CD4-positive, alpha-beta memory T cell (primary cell): ENCODE measurements at regions not wholly inside any gene's neighbourhood (a gene's known extent, or its start where the extent isn't known, plus 50 kb on each side); places are given as distances from the start of the nearest gene placed in this dataset.
A peak's percentile ranks its signal among the peaks of the same experiment; 100 is the strongest.

Source experiments
- CTCF ChIA-PET: fragments of 350-600 bp; sonication (Branson Sonifier 250); formaldehyde crosslinking; loops from one replicate; lab custom pipeline; 2021; ENCODE audit warnings: inconsistent platforms; ENCODE audit not compliant: partially characterized antibody; lab: Charles Lee
- POLR2A ChIA-PET: fragments of 350-600 bp; sonication (Branson Sonifier 250); formaldehyde crosslinking; loops from one replicate; lab custom pipeline; 2021; ENCODE audit not compliant: partially characterized antibody; lab: Charles Lee
- DNase-seq, 5 donors: peaks; one replicate each; pipeline versions ENCODE4 v3.0.0 to v3.0.0-alpha.2; 2020 to 2022; ENCODE audit warnings: mixed read lengths in 1 of 5
- H3K27ac ChIP-seq: one replicate; pipeline ENCODE4 v1.7.0; 2013; ENCODE audit warnings: low read depth, low read length
- H3K27me3 ChIP-seq: 2 replicates; pipeline ENCODE4 v1.7.0; 2013; ENCODE audit warnings: mild to moderate bottlenecking, low read length, moderate library complexity; ENCODE audit not compliant: insufficient read depth
- H3K36me3 ChIP-seq: 2 replicates; pipeline ENCODE4 v1.7.0; 2013; ENCODE audit warnings: mild to moderate bottlenecking, low read length, moderate library complexity; ENCODE audit not compliant: insufficient read depth
- H3K4me1 ChIP-seq: 2 replicates; pipeline ENCODE4 v1.7.0; 2013; ENCODE audit warnings: mild to moderate bottlenecking, low read length, moderate library complexity; ENCODE audit not compliant: insufficient read depth
- H3K4me3 ChIP-seq, 2 donors: one replicate each; pipeline ENCODE4 v1.7.0; 2013; ENCODE audit warnings: low read length in 2 of 2, mild to moderate bottlenecking in 1 of 2
- H3K9me3 ChIP-seq, 2 donors: one replicate each; pipeline ENCODE4 v1.7.0; 2013; ENCODE audit warnings: low read length in 2 of 2, control low read depth in 1 of 2; ENCODE audit not compliant: control insufficient read depth in 1 of 2
- H3K27ac Mint-ChIP-seq, 7 donors: one replicate each; pipeline ENCODE4 v1.8.0; 2020 to 2021; ENCODE audit warnings: mixed read lengths in 7 of 7, mild to moderate bottlenecking in 6 of 7, inconsistent platforms in 3 of 7, moderate library complexity in 3 of 7
- H3K27me3 Mint-ChIP-seq, 2 donors: one replicate each; pipeline ENCODE4 v1.8.0; 2020 to 2021; ENCODE audit warnings: mixed read lengths in 2 of 2
- H3K36me3 Mint-ChIP-seq, 2 donors: one replicate each; pipeline ENCODE4 v1.8.0; 2020 to 2021; ENCODE audit warnings: mixed read lengths in 2 of 2, inconsistent platforms in 1 of 2, mild to moderate bottlenecking in 1 of 2
- H3K4me1 Mint-ChIP-seq, 4 donors: one replicate each; pipeline ENCODE4 v1.8.0; 2020 to 2021; ENCODE audit warnings: mixed read lengths in 4 of 4, mild to moderate bottlenecking in 1 of 4
- H3K4me3 Mint-ChIP-seq, 8 donors: one replicate each; pipeline ENCODE4 v1.8.0; 2020 to 2021; ENCODE audit warnings: mixed read lengths in 8 of 8, mild to moderate bottlenecking in 7 of 8, moderate library complexity in 6 of 8, inconsistent platforms in 3 of 8
- H3K9me3 Mint-ChIP-seq, 8 donors: one replicate each; pipeline ENCODE4 v1.8.0; 2020 to 2021; ENCODE audit warnings: mixed read lengths in 8 of 8, mild to moderate bottlenecking in 5 of 8, inconsistent platforms in 3 of 8, moderate library complexity in 1 of 8
- intact Hi-C: fragments of 100-400 bp; cut with micrococcal nuclease; formaldehyde crosslinking; loops from one replicate; pipeline ENCODE4 v1.15.1; 2023

DNA sequence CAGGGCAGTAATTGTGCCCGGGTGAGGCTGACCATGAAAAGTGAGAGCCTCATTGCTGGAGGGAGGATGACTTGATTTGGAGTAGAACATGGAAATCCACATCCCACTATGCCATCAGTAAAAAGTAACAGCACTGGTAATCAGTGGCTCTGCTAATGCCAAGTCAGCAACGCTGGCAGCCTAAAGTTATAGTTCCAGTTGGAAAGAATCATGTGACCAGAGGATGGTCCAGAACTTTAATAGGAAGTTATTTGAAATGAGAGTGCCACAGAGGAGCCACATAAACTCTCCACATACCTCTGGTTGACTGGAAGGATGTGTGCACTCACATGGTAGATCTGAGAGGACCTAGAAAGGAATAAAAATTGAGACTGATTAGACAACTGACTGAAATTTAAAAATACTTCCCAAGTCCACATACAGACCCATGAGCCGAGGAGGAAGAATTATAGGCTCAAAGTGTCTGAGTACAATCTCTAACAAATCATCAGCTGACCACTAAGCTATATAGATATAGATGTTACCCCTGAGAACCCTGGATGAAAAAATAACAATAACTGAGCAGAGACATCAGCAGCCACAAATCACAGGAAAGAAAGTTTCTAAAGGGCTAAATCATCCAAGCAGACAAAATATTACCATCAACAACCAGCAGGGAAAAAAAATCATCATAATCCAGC lies 346.8 kb downstream of the STK39 start:
- Histone ChIP-seq H3K4me1 (no peaks in the 10 kb centered on the region), H3K27ac (no peak overlapping the region), H3K4me3 (no peak overlapping the region), H3K27me3 (no peaks in the 10 kb centered on the region), H3K9me3 (no peaks in the 10 kb centered on the region), H3K36me3 (no peaks in the 10 kb centered on the region)
- DNase-seq = no peak
- H3K4me3 Mint-ChIP-seq = no peak overlapping the region
- H3K27ac Mint-ChIP-seq = no peak overlapping the region
- no peaks in the 10 kb centered on the region for H3K4me1 Mint-ChIP-seq
- H3K9me3 Mint-ChIP-seq = peaks cover 0 to 6% (median 0%) of the 10 kb centered on the region in 8 donors
- intact Hi-C loops = no loop called here
- ChIA-PET CTCF (no interaction called here), POLR2A (no interaction called here)
- peaks cover 11 to 15% of the 10 kb centered on the region in 2 donors for H3K27me3 Mint-ChIP-seq
- H3K36me3 Mint-ChIP-seq = no peaks in the 10 kb centered on the region

DNA sequence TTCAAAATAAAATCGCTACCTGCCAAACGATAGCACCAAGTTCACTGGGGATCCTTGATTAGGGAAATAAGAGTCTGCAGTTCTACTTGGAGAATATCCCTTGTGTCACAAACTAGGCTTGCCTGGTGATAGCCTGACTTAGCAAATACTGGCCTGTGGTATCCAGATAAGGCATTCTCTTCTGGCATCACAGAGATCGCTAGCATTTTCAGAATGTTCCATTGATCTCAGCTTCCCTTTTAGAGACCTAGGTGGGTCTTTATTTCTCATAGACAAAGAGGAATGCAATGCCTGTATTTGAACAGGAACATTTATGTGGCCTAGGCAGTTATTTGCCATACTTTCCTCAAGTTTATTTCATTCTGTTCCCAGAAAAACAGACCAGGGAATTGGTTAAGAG lies 349.1 kb downstream of the STK39 start:
- Histone ChIP-seq H3K27ac (no peak overlapping the region), H3K4me3 (no peak overlapping the region), H3K36me3 (no peaks in the 10 kb centered on the region), H3K9me3 (no peaks in the 10 kb centered on the region), H3K27me3 (no peaks in the 10 kb centered on the region), H3K4me1 (no peaks in the 10 kb centered on the region)
- DNase-seq = no peak
- Mint-ChIP-seq H3K27me3 (peaks cover 11 to 12% of the 10 kb centered on the region in 2 donors), H3K36me3 (no peaks in the 10 kb centered on the region), H3K27ac (no peak overlapping the region), H3K9me3 (peaks cover 0 to 6% (median 0%) of the 10 kb centered on the region in 8 donors), H3K4me1 (no peaks in the 10 kb centered on the region), H3K4me3 (no peak overlapping the region)
- CTCF ChIA-PET = no interaction called here
- POLR2A ChIA-PET = no interaction called here
- intact Hi-C loops = no loop called here

DNA sequence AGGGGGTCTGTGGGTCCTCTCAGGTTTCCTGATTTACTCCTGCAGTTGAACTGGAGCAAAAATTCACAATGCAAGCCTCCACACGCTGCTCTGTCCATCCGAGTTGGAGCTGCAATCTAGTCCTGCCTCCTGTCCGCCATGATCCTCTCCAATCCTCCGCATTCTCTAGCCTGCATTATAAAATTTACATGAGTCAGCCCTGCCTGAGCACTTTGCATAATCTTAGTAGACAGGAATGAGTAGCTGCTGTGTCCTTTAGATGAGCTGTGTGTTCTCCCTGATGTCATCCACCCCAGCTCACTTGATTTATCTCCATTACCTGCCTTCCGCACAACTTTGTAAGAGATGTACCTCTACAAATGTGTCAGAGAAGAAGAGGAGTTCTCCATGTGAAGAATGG lies 355.6 kb downstream of the STK39 start:
- Histone ChIP-seq H3K27ac (no peak overlapping the region), H3K4me3 (no peak overlapping the region), H3K4me1 (no peaks in the 10 kb centered on the region), H3K9me3 (peaks cover 0 to 4% of the 10 kb centered on the region in 2 donors), H3K27me3 (no peaks in the 10 kb centered on the region), H3K36me3 (no peaks in the 10 kb centered on the region)
- Mint-ChIP-seq H3K27me3 (peaks cover 8 to 14% of the 10 kb centered on the region in 2 donors), H3K9me3 (peaks cover 0 to 25% (median 9%) of the 10 kb centered on the region in 8 donors), H3K4me1 (no peaks in the 10 kb centered on the region), H3K4me3 (no peak overlapping the region), H3K27ac (peak overlapping the region in 1 of 7 donors; percentile 13), H3K36me3 (no peaks in the 10 kb centered on the region)
- no peak for DNase-seq
- CTCF ChIA-PET = no interaction called here
- intact Hi-C loops = no loop called here
- POLR2A ChIA-PET = no interaction called here

DNA sequence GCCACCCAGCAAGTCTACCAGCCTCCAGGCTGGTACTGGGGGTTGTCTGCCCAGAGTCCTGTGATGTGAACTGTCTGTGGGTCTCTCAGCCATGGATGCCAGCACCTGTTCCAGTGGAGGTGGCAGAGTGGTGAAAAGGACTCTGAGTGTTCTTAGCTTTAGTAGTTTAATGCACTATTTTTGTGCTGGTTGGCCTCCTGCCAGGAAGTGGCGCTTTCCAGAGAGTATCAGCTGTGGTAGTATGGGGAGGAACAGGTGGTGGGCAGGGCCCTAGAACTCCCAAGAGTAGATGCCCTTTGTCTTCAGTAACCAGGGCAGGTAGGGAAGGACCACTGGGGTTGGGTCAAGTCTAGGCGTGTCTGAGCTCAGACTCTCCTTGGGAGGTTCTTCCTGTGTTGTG lies 356.7 kb downstream of the STK39 start:
- POLR2A ChIA-PET = no interaction called here
- CTCF ChIA-PET = no interaction called here

DNA sequence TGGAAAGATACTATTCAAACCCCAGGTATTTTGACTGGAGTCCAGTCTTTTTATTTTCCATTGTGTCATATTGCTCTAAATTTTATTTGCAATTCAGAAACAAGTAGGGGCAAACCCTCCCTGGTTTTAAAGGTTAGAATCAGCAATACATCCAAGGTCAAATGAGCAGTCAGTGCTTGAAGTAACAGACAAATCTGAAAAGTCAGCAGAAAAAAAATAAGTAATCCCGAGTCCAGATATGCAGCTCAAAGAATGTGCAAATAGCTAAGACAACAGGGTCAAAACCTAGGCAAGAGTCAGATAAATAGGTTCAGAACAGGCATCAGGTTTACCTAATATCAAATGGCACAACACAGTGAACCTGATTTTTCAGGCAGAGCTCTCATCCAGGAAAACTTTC lies 367.0 kb downstream of the STK39 start:
- H3K9me3 ChIP-seq = no peaks in the 10 kb centered on the region
- no peaks in the 10 kb centered on the region for H3K27me3 ChIP-seq
- H3K36me3 ChIP-seq = no peaks in the 10 kb centered on the region
- H3K27ac Mint-ChIP-seq = no peak overlapping the region
- CTCF ChIA-PET = no interaction called here
- H3K4me3 ChIP-seq = no peak overlapping the region
- intact Hi-C loops = no loop called here
- H3K27ac ChIP-seq = no peak overlapping the region
- no peaks in the 10 kb centered on the region for H3K4me1 Mint-ChIP-seq
- H3K27me3 Mint-ChIP-seq = peaks cover 6% of the 10 kb centered on the region in 2 donors
- no peaks in the 10 kb centered on the region for H3K9me3 Mint-ChIP-seq
- no peak overlapping the region for H3K4me3 Mint-ChIP-seq
- no peaks in the 10 kb centered on the region for H3K36me3 Mint-ChIP-seq
- no peaks in the 10 kb centered on the region for H3K4me1 ChIP-seq
- no peak for DNase-seq
- POLR2A ChIA-PET = no interaction called here

More for the DNA sequence above, 356.7 kb downstream of the STK39 start:
- H3K4me1 ChIP-seq = no peaks in the 10 kb centered on the region
- peaks cover 5 to 8% of the 10 kb centered on the region in 2 donors for H3K27me3 Mint-ChIP-seq
- H3K27me3 ChIP-seq = no peaks in the 10 kb centered on the region
- peaks cover 0 to 22% (median 8%) of the 10 kb centered on the region in 8 donors for H3K9me3 Mint-ChIP-seq
- no peak for DNase-seq
- H3K9me3 ChIP-seq = peaks cover 0 to 4% of the 10 kb centered on the region in 2 donors
- no peak overlapping the region for H3K4me3 Mint-ChIP-seq
- intact Hi-C loops = no loop called here
- no peak overlapping the region for H3K27ac Mint-ChIP-seq
- H3K36me3 ChIP-seq = no peaks in the 10 kb centered on the region
- no peak overlapping the region for H3K27ac ChIP-seq
- H3K36me3 Mint-ChIP-seq = no peaks in the 10 kb centered on the region
- no peak overlapping the region for H3K4me3 ChIP-seq
- H3K4me1 Mint-ChIP-seq = no peaks in the 10 kb centered on the region

DNA sequence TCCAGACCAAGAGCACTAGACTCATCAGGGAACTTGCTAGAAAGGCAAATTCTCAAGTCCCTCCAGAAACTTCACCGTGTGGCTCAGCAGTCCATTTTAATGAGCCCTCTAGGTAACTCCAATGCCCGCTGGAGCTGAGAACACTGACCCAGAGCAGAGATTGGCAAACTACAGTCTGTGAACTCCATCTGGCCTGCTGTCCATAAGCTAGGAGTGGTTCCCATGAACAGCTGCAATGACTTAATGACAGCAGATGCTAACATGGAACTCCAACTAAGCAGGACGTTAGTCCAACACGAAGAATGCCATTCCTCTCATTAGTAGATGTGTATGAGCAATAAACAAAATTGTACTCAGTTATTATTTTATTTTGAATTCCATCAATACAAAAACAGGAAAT lies 371.9 kb downstream of the STK39 start:
- POLR2A ChIA-PET = no interaction called here
- intact Hi-C loops = no loop called here
- no peak overlapping the region for H3K27ac ChIP-seq

DNA sequence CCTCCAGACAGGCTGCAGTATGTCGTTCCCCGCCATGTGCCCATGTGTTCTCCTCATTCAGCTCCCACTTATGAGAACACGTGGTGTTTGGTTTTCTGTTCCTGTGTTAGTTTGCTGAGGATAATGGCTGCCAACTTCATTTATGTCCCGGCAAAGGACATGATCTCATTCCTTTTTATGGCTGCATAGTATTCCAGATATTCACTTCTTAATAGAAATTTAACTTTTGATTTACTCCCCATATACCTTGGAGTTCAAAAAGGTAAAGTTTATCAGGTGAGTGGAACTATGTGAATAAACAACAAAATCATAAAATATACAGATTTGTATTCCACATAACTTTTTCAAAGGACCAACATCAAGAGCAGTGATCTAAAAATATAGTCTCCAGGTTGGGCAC lies 372.6 kb downstream of the STK39 start:
- no peaks in the 10 kb centered on the region for H3K4me1 Mint-ChIP-seq

More for the DNA sequence above, 371.9 kb downstream of the STK39 start:
- no peaks in the 10 kb centered on the region for H3K4me1 ChIP-seq
- no peaks in the 10 kb centered on the region for H3K9me3 Mint-ChIP-seq
- no peak for DNase-seq
- H3K9me3 ChIP-seq = no peaks in the 10 kb centered on the region
- no peaks in the 10 kb centered on the region for H3K27me3 ChIP-seq
- CTCF ChIA-PET = interaction anchor here (1.1 kb wide), 1 partner anchor 243 kb away, joined by 3 read pairs; no protein-coding TSS in a partner anchor
- no peak overlapping the region for H3K4me3 Mint-ChIP-seq
- peaks cover 2 to 4% of the 10 kb centered on the region in 2 donors for H3K27me3 Mint-ChIP-seq
- H3K36me3 ChIP-seq = no peaks in the 10 kb centered on the region
- no peaks in the 10 kb centered on the region for H3K4me1 Mint-ChIP-seq
- H3K4me3 ChIP-seq = no peak overlapping the region
- no peaks in the 10 kb centered on the region for H3K36me3 Mint-ChIP-seq
- no peak overlapping the region for H3K27ac Mint-ChIP-seq

More for the DNA sequence above, 372.6 kb downstream of the STK39 start:
- Histone ChIP-seq H3K27ac (no peak overlapping the region), H3K9me3 (no peaks in the 10 kb centered on the region), H3K27me3 (no peaks in the 10 kb centered on the region), H3K36me3 (no peaks in the 10 kb centered on the region), H3K4me1 (no peaks in the 10 kb centered on the region), H3K4me3 (no peak overlapping the region)
- ChIA-PET CTCF (interaction anchor here (1.1 kb wide), 1 partner anchor 244 kb away, joined by 3 read pairs; no protein-coding TSS in a partner anchor), POLR2A (no interaction called here)
- Mint-ChIP-seq H3K4me3 (no peak overlapping the region), H3K27me3 (peaks cover 2 to 4% of the 10 kb centered on the region in 2 donors), H3K9me3 (no peaks in the 10 kb centered on the region), H3K36me3 (no peaks in the 10 kb centered on the region), H3K27ac (no peak overlapping the region)
- intact Hi-C loops = no loop called here
- no peak for DNase-seq
